GM12891 (cell line): ENCODE measurements at regions not wholly inside any gene's neighbourhood (a gene's known extent, or its start where the extent isn't known, plus 50 kb on each side); places are given as distances from the start of the nearest gene placed in this dataset.

Experiments
- PAX5 ChIP-seq: IDR thresholded peaks from 2 replicates; pipeline ENCODE4 v1.6.1; 2011; ENCODE audit warnings: low read length, moderate library complexity, mild to moderate bottlenecking; ENCODE audit not compliant: insufficient read depth, severe bottlenecking
- POLR2A ChIP-seq: IDR thresholded peaks from 2 replicates; pipeline ENCODE4 v1.6.1; 2011; ENCODE audit warnings: low read depth, low read length, control low read depth
- POLR2AphosphoS5 ChIP-seq: IDR thresholded peaks from 2 replicates; pipeline ENCODE4 v1.6.1; 2011; ENCODE audit warnings: low read depth, low read length, control low read depth
- TAF1 ChIP-seq: IDR thresholded peaks from 2 replicates; pipeline ENCODE4 v1.6.1; 2011; ENCODE audit warnings: low read depth, low read length, control low read depth

DNA sequence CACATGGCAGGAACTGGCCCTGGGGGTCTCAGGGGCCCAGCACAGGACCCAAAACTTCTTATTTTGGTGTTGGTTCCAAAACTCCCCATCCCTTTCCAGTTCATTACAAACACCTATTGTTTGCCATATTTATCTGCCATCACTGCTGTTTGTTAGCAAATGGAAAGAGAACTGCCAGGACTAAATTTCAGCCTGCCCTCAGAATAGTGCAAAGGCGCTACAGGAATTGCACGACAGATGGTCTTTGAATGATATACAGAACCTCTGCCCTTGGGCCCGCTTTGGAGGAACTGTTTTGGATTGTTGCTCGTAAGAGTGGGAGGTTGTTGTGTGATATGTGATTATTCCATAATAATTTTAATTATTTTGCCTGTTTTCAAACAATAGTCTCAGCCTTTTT, 199.0 kb upstream of the FBXL4 start:
- no peak for TF ChIP-seq POLR2AphosphoS5
- no peak for TF ChIP-seq POLR2A
- TF ChIP-seq TAF1: no peak
- no peak for TF ChIP-seq PAX5
